ENCODE measurements at regions not wholly inside any gene's neighbourhood (a gene's known extent, or its start where the extent isn't known, plus 50 kb on each side); places are given as distances from the start of the nearest gene placed in this dataset.

GRCh38 chr19:27876489-27876888 lies 1336.5 kb downstream of the UQCRFS1 start:
- TF ChIP-seq, protein P1, sequence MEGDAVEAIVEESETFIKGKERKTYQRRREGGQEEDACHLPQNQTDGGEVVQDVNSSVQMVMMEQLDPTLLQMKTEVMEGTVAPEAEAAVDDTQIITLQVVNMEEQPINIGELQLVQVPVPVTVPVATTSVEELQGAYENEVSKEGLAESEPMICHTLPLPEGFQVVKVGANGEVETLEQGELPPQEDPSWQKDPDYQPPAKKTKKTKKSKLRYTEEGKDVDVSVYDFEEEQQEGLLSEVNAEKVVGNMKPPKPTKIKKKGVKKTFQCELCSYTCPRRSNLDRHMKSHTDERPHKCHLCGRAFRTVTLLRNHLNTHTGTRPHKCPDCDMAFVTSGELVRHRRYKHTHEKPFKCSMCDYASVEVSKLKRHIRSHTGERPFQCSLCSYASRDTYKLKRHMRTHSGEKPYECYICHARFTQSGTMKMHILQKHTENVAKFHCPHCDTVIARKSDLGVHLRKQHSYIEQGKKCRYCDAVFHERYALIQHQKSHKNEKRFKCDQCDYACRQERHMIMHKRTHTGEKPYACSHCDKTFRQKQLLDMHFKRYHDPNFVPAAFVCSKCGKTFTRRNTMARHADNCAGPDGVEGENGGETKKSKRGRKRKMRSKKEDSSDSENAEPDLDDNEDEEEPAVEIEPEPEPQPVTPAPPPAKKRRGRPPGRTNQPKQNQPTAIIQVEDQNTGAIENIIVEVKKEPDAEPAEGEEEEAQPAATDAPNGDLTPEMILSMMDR (IDR thresholded peaks at IDR 0.05), result no peak
- TF ChIP-seq POLR2A (IDR thresholded peaks at IDR 0.05) (no peak), EP300 (IDR thresholded peaks at IDR 0.05) (no peak)
